ENCODE measurements at regions not wholly inside any gene's neighbourhood (a gene's known extent, or its start where the extent isn't known, plus 50 kb on each side); places are given as distances from the start of the nearest gene placed in this dataset.

GRCh38 chr3:16811950-16812349 lies 72.8 kb upstream of the PLCL2 start:
- no peaks in the 10 kb centered on the region for H3K9me3 ChIP-seq (ENCODE audit: control insufficient read depth in 4 of 4, low read length in 3 of 4)
- no peak for DNase-seq (ENCODE audit: low spot score)
- no peak overlapping the region for H3K27ac ChIP-seq (ENCODE audit: low read depth in 1 of 2, low read length in 2 of 2)
- 98% methylated on average over 1 of the region's 1 CpG for WGBS
- H3K36me3 ChIP-seq (ENCODE audit: control insufficient read depth in 4 of 4, insufficient read depth in 3 of 4, low read depth in 1 of 4, low read length in 3 of 4): no peaks in the 10 kb centered on the region
- H3K27me3 ChIP-seq (ENCODE audit: control insufficient read depth in 4 of 4, insufficient read depth in 4 of 4, low read length in 3 of 4): no peaks in the 10 kb centered on the region
- no peak overlapping the region for H3K9ac ChIP-seq (ENCODE audit: low read depth in 1 of 2, low read length in 2 of 2)
- TF ChIP-seq EGR1 (IDR thresholded peaks at IDR 0.05; ENCODE audit: low read depth in 2 of 2) (no peak), HNF4A (conservative IDR thresholded peaks at IDR 0.05) (no peak), TAF1 (conservative IDR thresholded peaks at IDR 0.05) (no peak), FOXA2 (IDR thresholded peaks at IDR 0.05) (no peak), CTCF (IDR thresholded peaks at IDR 0.05; ENCODE audit: low read depth, low read length, missing input control) (no peak), REST (IDR thresholded peaks at IDR 0.05) (no peak), GABPA (IDR thresholded peaks at IDR 0.05 in 1 of 2, conservative IDR thresholded peaks at IDR 0.05 in 1 of 2) (no peak), YY1 (IDR thresholded peaks at IDR 0.05) (no peak), JUND (IDR thresholded peaks at IDR 0.05) (no peak), FOXA1 (IDR thresholded peaks at IDR 0.05) (no peak), RXRA (IDR thresholded peaks at IDR 0.05) (no peak), NR2F2 (IDR thresholded peaks at IDR 0.05) (no peak), HNF4G (IDR thresholded peaks at IDR 0.05) (no peak), RAD21 (IDR thresholded peaks at IDR 0.05) (no peak), SP1 (IDR thresholded peaks at IDR 0.05) (no peak)
- TF ChIP-seq, protein P1, sequence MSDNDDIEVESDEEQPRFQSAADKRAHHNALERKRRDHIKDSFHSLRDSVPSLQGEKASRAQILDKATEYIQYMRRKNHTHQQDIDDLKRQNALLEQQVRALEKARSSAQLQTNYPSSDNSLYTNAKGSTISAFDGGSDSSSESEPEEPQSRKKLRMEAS (IDR thresholded peaks at IDR 0.05): no peak
- TF ChIP-seq, protein P2, sequence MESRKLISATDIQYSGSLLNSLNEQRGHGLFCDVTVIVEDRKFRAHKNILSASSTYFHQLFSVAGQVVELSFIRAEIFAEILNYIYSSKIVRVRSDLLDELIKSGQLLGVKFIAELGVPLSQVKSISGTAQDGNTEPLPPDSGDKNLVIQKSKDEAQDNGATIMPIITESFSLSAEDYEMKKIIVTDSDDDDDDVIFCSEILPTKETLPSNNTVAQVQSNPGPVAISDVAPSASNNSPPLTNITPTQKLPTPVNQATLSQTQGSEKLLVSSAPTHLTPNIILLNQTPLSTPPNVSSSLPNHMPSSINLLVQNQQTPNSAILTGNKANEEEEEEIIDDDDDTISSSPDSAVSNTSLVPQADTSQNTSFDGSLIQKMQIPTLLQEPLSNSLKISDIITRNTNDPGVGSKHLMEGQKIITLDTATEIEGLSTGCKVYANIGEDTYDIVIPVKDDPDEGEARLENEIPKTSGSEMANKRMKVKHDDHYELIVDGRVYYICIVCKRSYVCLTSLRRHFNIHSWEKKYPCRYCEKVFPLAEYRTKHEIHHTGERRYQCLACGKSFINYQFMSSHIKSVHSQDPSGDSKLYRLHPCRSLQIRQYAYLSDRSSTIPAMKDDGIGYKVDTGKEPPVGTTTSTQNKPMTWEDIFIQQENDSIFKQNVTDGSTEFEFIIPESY (IDR thresholded peaks at IDR 0.05): no peak
- TF ChIP-seq, protein P3, sequence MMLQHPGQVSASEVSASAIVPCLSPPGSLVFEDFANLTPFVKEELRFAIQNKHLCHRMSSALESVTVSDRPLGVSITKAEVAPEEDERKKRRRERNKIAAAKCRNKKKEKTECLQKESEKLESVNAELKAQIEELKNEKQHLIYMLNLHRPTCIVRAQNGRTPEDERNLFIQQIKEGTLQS (IDR thresholded peaks at IDR 0.05): no peak
- H3K4me1 ChIP-seq (ENCODE audit: control insufficient read depth in 4 of 4, insufficient read depth in 4 of 4, low read length in 3 of 4): no peaks in the 10 kb centered on the region
- no peak overlapping the region for H3K4me3 ChIP-seq (ENCODE audit: low read depth in 1 of 3, low read length in 3 of 3)

Data from liver (tissue), 8 donors.